ENCODE measurements at regions not wholly inside any gene's neighbourhood (a gene's known extent, or its start where the extent isn't known, plus 50 kb on each side); places are given as distances from the start of the nearest gene placed in this dataset.
"Not testable (repeated sequence)": the region's sequence is repeated elsewhere in the genome, so short reads cannot be mapped to it uniquely, and the experiment has no call there.

GRCh38 chr18:38174173-38174572 lies 608.6 kb upstream of the CELF4 start:
- H3K4me3 Mint-ChIP-seq = no peak overlapping the region
- no peaks in the 10 kb centered on the region for H3K36me3 Mint-ChIP-seq
- H3K36me3 ChIP-seq (ENCODE audit: control insufficient read depth in 2 of 2, extremely low read depth in 1 of 2, insufficient read depth in 1 of 2, low read length in 1 of 2) = no peaks in the 10 kb centered on the region
- POLR2A ChIA-PET = no interaction called here
- H3K4me1 ChIP-seq (ENCODE audit: control insufficient read depth in 1 of 2, extremely low read depth in 1 of 2, insufficient read depth in 2 of 2, low read length in 2 of 2) = no peaks in the 10 kb centered on the region
- no peaks in the 10 kb centered on the region for H3K27me3 Mint-ChIP-seq
- no peak for DNase-seq
- no peak overlapping the region for H3K27ac ChIP-seq (ENCODE audit: low read length)
- no peak overlapping the region for H3K4me3 ChIP-seq (ENCODE audit: control insufficient read depth in 1 of 2, extremely low read depth in 1 of 2, low read length in 1 of 2)
- H3K4me1 Mint-ChIP-seq = no peaks in the 10 kb centered on the region
- no peaks in the 10 kb centered on the region for H3K27me3 ChIP-seq (replicated peaks in 1 of 2; ENCODE audit: control insufficient read depth in 2 of 2, extremely low read depth in 1 of 2, insufficient read depth in 2 of 2, low read length in 1 of 2)
- CTCF ChIA-PET = no interaction called here
- no peak overlapping the region for H3K27ac Mint-ChIP-seq
- no peak for ATAC-seq (replicated peaks in 1 of 4)
- WGBS (ENCODE audit: insufficient coverage) = no CpG with 5 or more reads among the region's 1 CpG
- peaks cover 3 to 8% (median 8%) of the 10 kb centered on the region in 3 donors for H3K9me3 Mint-ChIP-seq
- H3K9me3 ChIP-seq = no peaks in the 10 kb centered on the region

GRCh38 chr18:38170845-38171244 lies 605.2 kb upstream of the CELF4 start:
- no peak for ATAC-seq (replicated peaks in 1 of 4)
- Histone ChIP-seq H3K36me3 (ENCODE audit: control insufficient read depth in 2 of 2, extremely low read depth in 1 of 2, insufficient read depth in 1 of 2, low read length in 1 of 2) (no peaks in the 10 kb centered on the region), H3K27me3 (replicated peaks in 1 of 2; ENCODE audit: control insufficient read depth in 2 of 2, extremely low read depth in 1 of 2, insufficient read depth in 2 of 2, low read length in 1 of 2) (no peaks in the 10 kb centered on the region), H3K27ac (ENCODE audit: low read length) (no peak overlapping the region), H3K4me1 (ENCODE audit: control insufficient read depth in 1 of 2, extremely low read depth in 1 of 2, insufficient read depth in 2 of 2, low read length in 2 of 2) (no peaks in the 10 kb centered on the region), H3K4me3 (ENCODE audit: control insufficient read depth in 1 of 2, extremely low read depth in 1 of 2, low read length in 1 of 2) (no peak overlapping the region), H3K9me3 (no peaks in the 10 kb centered on the region)
- no peaks in the 10 kb centered on the region for H3K4me1 Mint-ChIP-seq
- POLR2A ChIA-PET = no interaction called here
- H3K9me3 Mint-ChIP-seq = peaks cover 2 to 8% (median 8%) of the 10 kb centered on the region in 3 donors
- DNase-seq = no peak
- H3K4me3 Mint-ChIP-seq = no peak overlapping the region
- no peaks in the 10 kb centered on the region for H3K27me3 Mint-ChIP-seq
- no peaks in the 10 kb centered on the region for H3K36me3 Mint-ChIP-seq
- no peak overlapping the region for H3K27ac Mint-ChIP-seq
- CTCF ChIA-PET = no interaction called here

- no peak overlapping the region for H3K27ac ChIP-seq (ENCODE audit: low read length)
- ChIA-PET CTCF (no interaction called here), POLR2A (no interaction called here)
- ATAC-seq (replicated peaks in 1 of 4) (no peak), DNase-seq (no peak)
- no peaks in the 10 kb centered on the region for H3K4me1 ChIP-seq (ENCODE audit: control insufficient read depth in 1 of 2, extremely low read depth in 1 of 2, insufficient read depth in 2 of 2, low read length in 2 of 2)
- no peaks in the 10 kb centered on the region for H3K9me3 ChIP-seq
- WGBS (ENCODE audit: insufficient coverage) = no CpG with 5 or more reads among the region's 2 CpGs
- Mint-ChIP-seq H3K9me3 (peaks cover 0 to 3% (median 2%) of the 10 kb centered on the region in 3 donors), H3K4me3 (no peak overlapping the region), H3K4me1 (no peaks in the 10 kb centered on the region), H3K36me3 (no peaks in the 10 kb centered on the region), H3K27me3 (no peaks in the 10 kb centered on the region), H3K27ac (no peak overlapping the region)
- no peaks in the 10 kb centered on the region for H3K36me3 ChIP-seq (ENCODE audit: control insufficient read depth in 2 of 2, extremely low read depth in 1 of 2, insufficient read depth in 1 of 2, low read length in 1 of 2)
- no peaks in the 10 kb centered on the region for H3K27me3 ChIP-seq (replicated peaks in 1 of 2; ENCODE audit: control insufficient read depth in 2 of 2, extremely low read depth in 1 of 2, insufficient read depth in 2 of 2, low read length in 1 of 2)
- no peak overlapping the region for H3K4me3 ChIP-seq (ENCODE audit: control insufficient read depth in 1 of 2, extremely low read depth in 1 of 2, low read length in 1 of 2)
Measured at GRCh38 chr18:38167623-38168022, 602.0 kb upstream of the CELF4 start.

- H3K27ac Mint-ChIP-seq; H3K36me3 Mint-ChIP-seq; H3K27ac ChIP-seq (ENCODE audit: low read length); ATAC-seq (replicated peaks in 1 of 4); H3K36me3 ChIP-seq (ENCODE audit: control insufficient read depth in 2 of 2, extremely low read depth in 1 of 2, insufficient read depth in 1 of 2, low read length in 1 of 2); H3K27me3 ChIP-seq (replicated peaks in 1 of 2; ENCODE audit: control insufficient read depth in 2 of 2, extremely low read depth in 1 of 2, insufficient read depth in 2 of 2, low read length in 1 of 2); POLR2A ChIA-PET; H3K27me3 Mint-ChIP-seq; H3K4me3 Mint-ChIP-seq; CTCF ChIA-PET; H3K4me1 ChIP-seq (ENCODE audit: control insufficient read depth in 1 of 2, extremely low read depth in 1 of 2, insufficient read depth in 2 of 2, low read length in 2 of 2); DNase-seq; H3K4me1 Mint-ChIP-seq; H3K9me3 ChIP-seq; H3K4me3 ChIP-seq (ENCODE audit: control insufficient read depth in 1 of 2, extremely low read depth in 1 of 2, low read length in 1 of 2): not testable (repeated sequence)
- peaks cover 15 to 28% (median 15%) of the 10 kb centered on the region in 3 donors for H3K9me3 Mint-ChIP-seq
Measured at GRCh38 chr18:38153116-38153515, 587.5 kb upstream of the CELF4 start.

- Mint-ChIP-seq H3K27me3 (no peaks in the 10 kb centered on the region), H3K9me3 (peaks cover 0 to 6% (median 5%) of the 10 kb centered on the region in 3 donors), H3K4me3 (no peak overlapping the region), H3K27ac (no peak overlapping the region), H3K36me3 (no peaks in the 10 kb centered on the region), H3K4me1 (no peaks in the 10 kb centered on the region)
- Histone ChIP-seq H3K27me3 (replicated peaks in 1 of 2; ENCODE audit: control insufficient read depth in 2 of 2, extremely low read depth in 1 of 2, insufficient read depth in 2 of 2, low read length in 1 of 2) (no peaks in the 10 kb centered on the region), H3K27ac (ENCODE audit: low read length) (no peak overlapping the region), H3K4me3 (ENCODE audit: control insufficient read depth in 1 of 2, extremely low read depth in 1 of 2, low read length in 1 of 2) (no peak overlapping the region), H3K4me1 (ENCODE audit: control insufficient read depth in 1 of 2, extremely low read depth in 1 of 2, insufficient read depth in 2 of 2, low read length in 2 of 2) (no peaks in the 10 kb centered on the region), H3K36me3 (ENCODE audit: control insufficient read depth in 2 of 2, extremely low read depth in 1 of 2, insufficient read depth in 1 of 2, low read length in 1 of 2) (no peaks in the 10 kb centered on the region), H3K9me3 (no peaks in the 10 kb centered on the region)
- WGBS (ENCODE audit: insufficient coverage) = 60% methylated on average over 1 of the region's 3 CpGs
- no peak for ATAC-seq (replicated peaks in 1 of 4)
- DNase-seq = no peak
- ChIA-PET CTCF (no interaction called here), POLR2A (no interaction called here)
Measured at GRCh38 chr18:38116716-38117115, 551.1 kb upstream of the CELF4 start.

- Mint-ChIP-seq H3K4me1 (no peaks in the 10 kb centered on the region), H3K4me3 (no peak overlapping the region), H3K9me3 (peaks cover 0 to 12% (median 11%) of the 10 kb centered on the region in 3 donors), H3K27ac (no peak overlapping the region), H3K27me3 (no peaks in the 10 kb centered on the region), H3K36me3 (no peaks in the 10 kb centered on the region)
- no CpG with 5 or more reads among the region's 1 CpG for WGBS (ENCODE audit: insufficient coverage)
- ChIA-PET CTCF (no interaction called here), POLR2A (no interaction called here)
- Histone ChIP-seq H3K4me1 (ENCODE audit: control insufficient read depth in 1 of 2, extremely low read depth in 1 of 2, insufficient read depth in 2 of 2, low read length in 2 of 2) (no peaks in the 10 kb centered on the region), H3K27me3 (replicated peaks in 1 of 2; ENCODE audit: control insufficient read depth in 2 of 2, extremely low read depth in 1 of 2, insufficient read depth in 2 of 2, low read length in 1 of 2) (no peaks in the 10 kb centered on the region), H3K4me3 (ENCODE audit: control insufficient read depth in 1 of 2, extremely low read depth in 1 of 2, low read length in 1 of 2) (no peak overlapping the region), H3K9me3 (no peaks in the 10 kb centered on the region), H3K36me3 (ENCODE audit: control insufficient read depth in 2 of 2, extremely low read depth in 1 of 2, insufficient read depth in 1 of 2, low read length in 1 of 2) (no peaks in the 10 kb centered on the region), H3K27ac (ENCODE audit: low read length) (no peak overlapping the region)
- DNase-seq (no peak), ATAC-seq (replicated peaks in 1 of 4) (no peak)
Measured at GRCh38 chr18:38115201-38115600, 549.6 kb upstream of the CELF4 start.

- H3K4me3 ChIP-seq (ENCODE audit: control insufficient read depth in 1 of 2, extremely low read depth in 1 of 2, low read length in 1 of 2) = no peak overlapping the region
- no peaks in the 10 kb centered on the region for H3K9me3 ChIP-seq
- no peak overlapping the region for H3K27ac ChIP-seq (ENCODE audit: low read length)
- no peaks in the 10 kb centered on the region for H3K36me3 ChIP-seq (ENCODE audit: control insufficient read depth in 2 of 2, extremely low read depth in 1 of 2, insufficient read depth in 1 of 2, low read length in 1 of 2)
- no peaks in the 10 kb centered on the region for H3K27me3 ChIP-seq (replicated peaks in 1 of 2; ENCODE audit: control insufficient read depth in 2 of 2, extremely low read depth in 1 of 2, insufficient read depth in 2 of 2, low read length in 1 of 2)
- DNase-seq (no peak), ATAC-seq (replicated peaks in 1 of 4) (no peak)
- peaks cover 6 to 9% (median 6%) of the 10 kb centered on the region in 3 donors for H3K9me3 Mint-ChIP-seq
- H3K4me3 Mint-ChIP-seq = no peak overlapping the region
- H3K36me3 Mint-ChIP-seq = no peaks in the 10 kb centered on the region
- ChIA-PET POLR2A (no interaction called here), CTCF (no interaction called here)
- H3K27ac Mint-ChIP-seq = no peak overlapping the region
- no peaks in the 10 kb centered on the region for H3K4me1 Mint-ChIP-seq
- no peaks in the 10 kb centered on the region for H3K27me3 Mint-ChIP-seq
- no CpG with 5 or more reads among the region's 1 CpG for WGBS (ENCODE audit: insufficient coverage)
- no peaks in the 10 kb centered on the region for H3K4me1 ChIP-seq (ENCODE audit: control insufficient read depth in 1 of 2, extremely low read depth in 1 of 2, insufficient read depth in 2 of 2, low read length in 2 of 2)
Measured at GRCh38 chr18:38087538-38087937, 521.9 kb upstream of the CELF4 start.

Data from T-cell (primary cell).